ENCODE measurements at regions not wholly inside any gene's neighbourhood (a gene's known extent, or its start where the extent isn't known, plus 50 kb on each side); places are given as distances from the start of the nearest gene placed in this dataset.

DNA sequence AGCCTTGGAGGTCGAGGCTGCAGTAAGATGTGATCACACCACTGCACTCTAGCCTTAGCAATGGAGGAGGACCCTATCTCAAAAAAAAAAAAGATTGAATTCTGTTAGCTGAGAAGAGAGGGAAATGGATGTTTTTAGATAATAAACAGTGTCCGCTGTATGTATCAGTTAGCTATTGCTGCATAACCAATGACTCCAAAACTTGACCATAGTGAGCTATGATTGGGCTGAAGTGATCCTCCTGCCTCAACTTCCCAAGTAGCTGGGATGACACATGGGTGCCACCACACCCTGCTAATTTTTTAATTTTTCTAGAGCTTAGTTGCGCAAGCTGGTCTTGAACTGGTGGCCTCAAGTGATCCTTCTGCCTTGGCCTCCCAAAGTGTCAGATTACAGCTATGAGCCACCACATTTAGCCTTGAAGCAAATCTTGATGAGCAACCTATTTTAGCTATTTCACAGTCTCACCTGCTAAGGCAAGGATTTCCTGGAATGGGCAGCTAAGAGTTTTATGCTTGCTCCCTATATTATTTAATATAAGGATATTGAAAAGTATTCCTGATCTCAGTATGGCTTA lies 68.3 kb upstream of the ATF7IP2 start:
- no peak for DNase-seq

DNA sequence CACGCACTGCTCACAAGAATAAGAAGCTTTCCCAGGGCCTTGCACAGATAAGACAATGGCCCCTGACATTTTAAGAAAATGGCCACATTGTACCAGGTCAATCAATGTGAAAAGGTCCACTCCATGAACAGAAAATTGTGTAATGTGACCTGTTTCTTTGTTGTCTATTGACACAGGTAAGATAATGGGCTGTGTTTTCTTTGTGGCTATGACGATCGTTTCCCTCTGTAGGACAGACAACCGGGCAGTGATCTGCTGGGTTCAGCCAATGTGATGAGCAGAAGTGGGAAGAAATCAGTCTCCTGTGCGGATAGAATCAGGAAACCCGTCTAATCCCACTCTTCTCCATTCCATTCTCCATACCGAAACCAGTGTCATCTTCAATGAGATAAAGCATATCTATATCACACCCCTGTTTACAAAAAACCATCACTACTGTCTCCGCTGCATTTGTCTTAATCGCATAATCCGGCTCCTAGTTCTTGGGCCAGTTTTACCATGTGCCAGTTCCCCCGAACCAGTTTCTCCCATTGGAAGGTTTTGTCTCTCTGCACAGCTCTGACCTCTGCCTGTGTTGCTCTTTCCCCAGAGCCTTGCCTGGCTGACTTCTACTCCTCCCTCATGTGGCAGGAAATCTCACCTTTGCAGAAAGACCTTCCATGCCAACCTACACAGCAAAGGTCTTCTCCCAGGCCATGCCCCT lies 66.9 kb upstream of the ATF7IP2 start:
- no peak for DNase-seq

DNA sequence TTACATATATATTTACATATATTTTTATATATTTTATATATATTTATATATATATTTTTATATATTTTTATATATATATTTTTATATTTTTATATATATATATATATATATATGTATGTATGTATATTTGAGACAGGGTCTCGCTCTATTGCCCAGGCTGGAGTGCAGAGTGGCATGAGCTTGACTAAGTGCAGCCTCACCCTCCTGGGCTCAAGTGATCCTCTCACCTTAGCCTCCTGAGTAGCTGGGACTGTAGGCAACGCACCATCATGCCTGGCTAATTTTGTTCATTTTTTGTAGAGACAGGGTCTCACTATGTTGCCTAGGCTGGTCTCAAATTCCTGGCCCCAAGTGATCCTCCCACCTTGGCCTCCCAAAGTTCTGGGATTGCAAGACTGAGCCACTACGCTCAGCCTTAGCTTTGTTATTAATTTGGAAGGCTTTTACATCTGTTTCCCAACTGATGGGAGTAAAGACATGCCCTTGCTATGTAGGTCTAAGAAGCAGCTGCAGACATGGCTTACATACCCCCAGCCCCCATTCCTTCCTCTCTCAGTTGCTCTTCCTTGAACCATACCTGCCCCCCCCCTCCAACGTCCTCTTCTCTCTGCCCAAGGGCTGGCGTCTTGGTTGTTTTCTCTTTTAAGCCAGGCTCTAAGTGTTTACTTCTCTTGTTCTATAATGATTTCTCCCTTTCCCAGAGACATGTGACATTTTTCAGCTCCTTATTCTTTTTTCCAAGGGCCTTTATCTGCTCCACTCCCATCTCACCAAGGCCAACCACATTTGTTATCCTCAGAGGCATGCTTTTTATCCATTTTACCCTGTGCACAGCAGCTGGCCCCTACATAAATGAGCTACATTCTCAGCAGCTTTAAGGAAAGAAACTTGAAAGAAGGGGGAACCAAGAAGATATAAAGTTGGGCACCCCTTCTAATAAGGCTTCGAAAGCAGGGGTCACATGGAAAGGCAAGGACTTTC lies 64.2 kb upstream of the ATF7IP2 start:
- DNase-seq: peak; percentile 55

DNA sequence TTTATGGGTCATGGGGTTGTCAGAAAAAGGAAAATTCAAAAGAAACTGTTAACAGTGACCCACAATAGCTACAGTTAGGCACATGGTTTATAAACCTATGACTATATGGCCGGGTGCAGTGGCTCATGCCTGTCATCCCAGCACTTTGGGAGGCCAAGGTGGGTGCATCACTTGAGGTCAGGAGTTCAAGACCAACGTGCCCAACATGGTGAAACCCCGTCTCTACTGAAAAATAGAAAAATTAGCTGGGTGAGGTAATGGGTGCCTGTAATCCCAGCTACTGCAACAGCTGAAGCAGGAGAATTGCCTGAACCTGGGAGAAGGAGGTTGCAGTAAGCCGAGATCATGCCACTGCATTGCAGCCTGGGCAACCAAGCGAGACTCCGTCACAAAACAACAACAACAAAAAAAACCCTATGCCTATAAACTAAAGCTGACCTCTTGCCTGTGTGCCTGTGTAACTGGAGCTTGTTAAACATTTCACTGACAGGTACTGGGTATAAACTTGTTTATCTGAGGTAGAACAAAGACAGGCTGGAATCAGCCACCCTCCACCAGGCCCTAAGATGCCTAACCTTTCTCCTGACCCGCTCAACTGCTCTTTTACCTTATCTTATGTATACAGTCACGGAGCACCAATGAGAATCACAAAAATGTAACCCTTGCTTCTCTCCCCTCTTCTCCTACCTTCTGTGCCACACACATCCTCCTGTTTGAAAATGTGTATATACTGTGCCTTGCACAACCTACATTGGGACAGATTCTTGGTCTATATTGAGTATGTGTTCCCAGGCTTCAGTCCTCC lies 62.9 kb upstream of the ATF7IP2 start:
- peak; percentile 50 for DNase-seq

DNA sequence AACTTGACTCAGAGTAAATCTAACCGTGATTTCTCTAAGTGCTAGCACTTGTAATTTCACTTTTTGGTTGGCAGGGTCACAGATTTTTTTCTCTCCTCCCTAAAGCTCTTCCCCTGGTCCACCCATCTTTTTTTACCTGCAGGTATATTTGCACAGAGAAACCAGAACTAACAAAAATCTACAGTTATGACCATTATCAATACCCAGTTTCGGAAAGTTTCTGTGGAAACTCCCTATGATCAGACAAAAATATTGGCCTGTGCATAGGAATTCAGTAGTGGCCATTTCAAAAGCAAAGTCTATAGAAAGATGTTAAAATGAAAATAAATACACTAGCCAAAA lies 62.4 kb upstream of the ATF7IP2 start:
- no peak for DNase-seq

DNA sequence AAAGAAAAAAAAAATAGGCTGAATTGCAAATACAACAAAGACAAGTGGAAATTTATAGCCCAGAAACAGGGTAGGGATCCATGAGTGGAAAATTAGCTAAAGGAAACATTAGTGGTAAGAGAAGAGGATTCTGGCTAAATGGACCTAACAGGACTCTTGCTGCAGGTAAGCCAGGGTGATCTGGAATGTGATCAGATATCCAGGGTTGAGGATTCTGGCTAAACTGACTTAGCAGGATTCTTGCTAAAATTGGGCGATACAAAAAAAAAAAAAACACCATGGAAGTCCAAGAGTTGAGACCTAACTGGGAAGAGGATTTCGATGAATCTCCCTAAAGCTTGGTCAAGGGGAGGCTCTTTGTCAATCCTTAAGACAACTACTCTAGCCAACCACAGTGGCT lies 61.7 kb upstream of the ATF7IP2 start:
- no peak for DNase-seq

DNA sequence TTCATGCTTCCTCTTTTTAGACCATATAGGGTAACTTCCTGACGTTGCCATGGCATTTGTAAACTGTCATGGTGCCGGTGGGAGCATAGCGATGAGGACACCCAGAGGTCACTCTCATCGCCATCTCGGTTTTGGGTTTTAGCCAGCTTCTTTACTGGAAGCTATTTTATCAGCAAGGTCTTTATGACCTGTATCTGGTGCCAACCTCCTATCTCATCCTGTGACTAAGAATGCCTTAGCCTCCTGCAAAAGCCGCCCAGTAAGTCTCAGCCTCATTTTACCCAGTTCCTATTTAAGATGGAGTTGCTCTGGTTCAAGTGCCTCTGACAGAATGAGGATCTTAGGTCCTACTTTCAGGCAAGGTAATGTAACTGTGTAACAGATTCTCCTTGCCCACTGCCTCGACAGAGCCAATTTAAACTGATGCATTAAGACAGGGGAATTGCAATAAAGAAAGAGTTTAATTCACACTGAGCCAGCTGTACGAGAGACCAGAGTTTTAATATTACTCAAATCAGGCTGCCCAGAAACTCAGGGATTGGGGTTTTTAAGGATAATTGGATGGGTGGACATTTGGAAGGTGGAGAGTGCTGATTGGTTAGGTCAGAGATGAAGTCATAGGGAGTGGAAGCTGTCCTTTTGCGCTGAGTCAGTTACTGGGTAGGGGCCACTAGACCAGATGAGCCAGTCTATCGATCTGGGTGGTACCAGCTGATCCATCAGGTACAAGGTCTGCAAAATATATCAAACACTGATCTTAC lies 59.9 kb upstream of the ATF7IP2 start:
- DNase-seq: peak; percentile 57

DNA sequence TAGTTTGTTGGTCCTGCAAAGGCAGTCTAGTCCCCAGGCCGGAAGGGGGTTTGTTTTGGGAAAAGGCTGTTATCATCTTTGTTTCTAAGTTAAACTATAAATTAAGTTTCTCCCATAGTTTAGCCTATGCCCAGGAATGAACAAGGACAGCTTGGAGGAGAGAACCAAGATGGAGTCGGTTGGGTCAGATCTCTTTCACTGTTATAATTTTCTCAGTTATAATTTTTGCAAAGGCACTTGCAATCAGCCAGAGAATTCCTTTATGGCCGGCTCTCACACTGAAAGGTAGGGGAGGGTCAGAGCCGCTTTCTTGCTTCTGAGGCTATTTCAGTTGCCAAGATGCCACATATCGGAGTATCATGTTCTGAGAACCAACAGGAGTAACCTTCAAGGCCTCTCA lies 59.2 kb upstream of the ATF7IP2 start:
- DNase-seq: no peak

DNA sequence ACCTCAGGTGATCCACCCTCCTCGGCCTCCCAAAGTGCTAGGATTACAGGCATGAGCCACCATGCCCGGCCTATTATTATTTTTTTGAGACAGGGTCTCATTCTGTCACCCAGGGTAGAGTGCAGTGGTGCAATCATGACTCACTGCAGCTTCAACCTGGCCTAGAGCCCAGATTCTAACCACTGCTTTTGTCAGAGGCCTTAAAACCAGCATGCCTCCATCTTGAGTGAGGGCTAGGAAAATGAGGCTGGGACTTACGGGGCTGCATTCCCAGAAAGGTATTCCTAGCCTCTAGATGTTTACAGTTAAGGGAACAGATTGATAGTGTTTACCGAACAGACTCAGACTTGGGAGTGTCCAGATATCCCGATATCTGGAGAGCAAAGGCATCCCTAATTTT lies 57.6 kb upstream of the ATF7IP2 start:
- DNase-seq: peak; percentile 58

DNA sequence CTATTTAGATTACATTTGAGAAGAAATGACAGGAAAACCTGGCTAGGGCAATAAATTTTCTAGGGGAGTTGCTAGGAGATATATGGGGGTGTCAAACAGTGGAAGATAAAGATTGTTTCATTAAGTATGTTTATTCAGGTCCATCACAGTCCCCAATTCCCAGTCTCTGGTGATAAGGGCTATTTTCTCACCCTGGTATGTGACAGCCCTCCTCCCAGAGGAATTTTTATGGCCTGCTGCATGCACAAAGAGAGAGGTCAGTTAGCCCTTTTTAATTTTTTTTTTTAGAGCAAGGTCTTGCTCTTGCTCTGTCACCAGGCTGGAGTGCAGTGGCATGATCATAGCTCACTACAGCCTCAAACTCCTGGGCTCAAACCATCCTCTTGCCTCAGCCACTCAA lies 53.6 kb upstream of the ATF7IP2 start:
- DNase-seq: no peak

DNA sequence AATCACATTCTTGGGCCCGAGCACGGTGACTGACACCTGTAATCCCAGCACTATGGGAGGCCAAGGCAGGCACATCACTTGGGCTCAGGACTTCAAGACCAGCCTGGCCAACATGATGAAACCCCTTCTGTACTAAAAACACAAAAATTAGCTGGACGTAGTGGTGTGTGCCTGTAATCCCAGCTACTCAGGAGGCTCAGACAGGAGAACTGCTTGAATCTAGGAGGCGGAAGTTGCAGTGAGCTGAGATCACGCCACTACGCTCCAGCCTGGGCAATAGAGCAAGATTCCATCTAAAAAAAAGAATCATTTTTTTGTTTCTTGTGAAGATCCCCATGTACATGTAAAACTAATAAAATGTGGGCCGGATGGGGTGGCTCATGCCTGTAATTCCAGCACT lies 53.1 kb upstream of the ATF7IP2 start:
- no peak for DNase-seq

DNA sequence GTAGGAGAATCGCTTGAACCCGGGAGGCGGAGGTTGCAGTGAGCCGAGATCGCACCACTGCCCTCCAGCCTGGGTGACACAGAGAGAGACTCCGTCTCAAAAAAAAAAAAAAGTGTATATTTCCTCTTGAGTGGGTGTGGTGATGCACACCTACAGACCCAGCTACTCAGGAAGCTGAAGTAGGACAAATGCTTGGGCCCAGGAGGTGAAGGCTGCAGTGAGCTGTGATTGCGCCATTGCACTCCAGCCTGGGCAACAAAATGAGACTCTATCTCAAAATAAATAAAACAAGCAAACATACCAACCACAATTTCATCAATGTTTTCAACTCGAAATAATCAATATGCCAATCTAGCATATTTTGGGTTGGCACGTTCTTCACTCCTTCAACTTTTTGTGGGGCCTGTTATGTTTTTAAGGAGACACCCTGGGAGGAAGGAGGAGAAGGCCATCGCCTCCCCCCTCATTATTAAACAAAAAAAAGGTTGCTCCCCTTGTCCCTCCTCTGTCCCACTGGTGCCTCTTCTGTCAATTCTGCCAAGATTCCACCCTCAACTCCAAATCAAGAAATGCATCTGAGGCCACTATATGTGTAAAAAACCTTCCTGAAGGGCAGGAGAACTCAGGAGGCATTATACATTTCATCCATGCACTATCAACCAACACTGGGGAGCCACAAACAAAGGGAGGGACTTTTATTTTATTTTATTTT lies 52.4 kb upstream of the ATF7IP2 start:
- DNase-seq: no peak

DNA sequence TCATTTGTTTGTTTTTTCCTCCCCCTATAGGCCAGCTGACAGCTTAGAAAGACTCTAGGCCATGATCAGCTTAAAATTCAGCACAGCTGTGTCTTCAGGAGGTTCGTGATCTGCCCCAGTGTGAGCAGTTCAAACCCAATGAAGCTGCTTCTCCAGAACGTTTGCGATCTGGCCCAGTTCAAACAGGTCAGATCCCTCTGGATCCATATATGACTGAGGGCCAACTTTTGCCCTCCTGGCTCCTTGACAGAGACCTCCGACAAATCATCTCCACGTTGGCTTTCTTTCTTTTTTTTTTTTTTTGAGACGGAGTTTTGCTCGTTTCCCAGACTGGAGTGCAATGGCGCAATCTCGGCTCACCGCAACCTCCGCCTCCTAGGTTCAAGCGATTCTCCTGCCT lies 50.2 kb upstream of the ATF7IP2 start:
- DNase-seq: no peak
